ENCODE measurements at regions not wholly inside any gene's neighbourhood (a gene's known extent, or its start where the extent isn't known, plus 50 kb on each side); places are given as distances from the start of the nearest gene placed in this dataset.

DNA sequence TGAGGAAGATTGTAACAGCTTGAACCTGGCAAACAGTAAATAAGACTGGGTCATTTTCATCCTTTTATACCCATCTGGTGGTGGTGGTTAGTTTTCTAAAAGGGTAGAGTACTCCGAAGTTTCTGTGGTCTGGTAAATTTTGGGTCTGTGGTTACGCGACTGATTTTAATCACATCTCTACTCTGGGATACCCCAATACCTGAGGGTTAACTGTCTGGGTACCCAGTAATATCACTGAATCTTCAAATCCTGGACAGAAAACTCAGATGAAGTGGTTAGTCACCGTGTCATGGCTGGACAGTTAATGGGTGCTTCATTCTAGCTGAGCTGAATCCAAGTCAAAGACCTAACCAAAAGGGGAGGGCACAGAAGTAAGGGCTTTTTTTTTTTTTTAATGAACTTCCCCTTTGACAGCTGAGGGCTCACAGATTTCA lies 474.2 kb downstream of the GADD45G start:
- DNase-seq, result no peak

GRCh38 chr9:90085633-90086032 lies 480.8 kb downstream of the GADD45G start:
- DNase-seq, result no peak

- DNase-seq, result no peak
Measured at GRCh38 chr9:90086101-90086511, 481.3 kb downstream of the GADD45G start.

- no peak for DNase-seq
Measured at GRCh38 chr9:90088434-90088833, 483.6 kb downstream of the GADD45G start.

- DNase-seq, result no peak
Measured at GRCh38 chr9:90088856-90089255, 484.0 kb downstream of the GADD45G start.

DNA sequence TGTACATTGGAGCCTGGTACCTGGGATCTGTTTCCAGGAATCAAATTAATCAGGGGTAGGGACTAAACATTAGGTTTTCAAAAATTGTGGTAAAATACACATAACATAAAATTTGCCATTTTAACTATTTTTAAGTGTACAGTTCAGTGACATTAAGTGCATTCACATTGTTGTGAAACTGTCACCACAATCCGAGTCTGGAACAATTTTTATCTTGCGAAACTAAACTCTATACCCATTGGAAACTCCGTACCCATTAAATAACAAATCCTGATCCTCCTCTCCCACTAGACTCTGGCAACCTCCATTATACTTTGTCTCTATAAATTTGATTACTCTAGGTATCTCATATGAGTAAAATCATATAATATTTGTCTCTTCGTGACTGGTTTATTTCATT lies 486.2 kb downstream of the GADD45G start:
- DNase-seq, result no peak

DNA sequence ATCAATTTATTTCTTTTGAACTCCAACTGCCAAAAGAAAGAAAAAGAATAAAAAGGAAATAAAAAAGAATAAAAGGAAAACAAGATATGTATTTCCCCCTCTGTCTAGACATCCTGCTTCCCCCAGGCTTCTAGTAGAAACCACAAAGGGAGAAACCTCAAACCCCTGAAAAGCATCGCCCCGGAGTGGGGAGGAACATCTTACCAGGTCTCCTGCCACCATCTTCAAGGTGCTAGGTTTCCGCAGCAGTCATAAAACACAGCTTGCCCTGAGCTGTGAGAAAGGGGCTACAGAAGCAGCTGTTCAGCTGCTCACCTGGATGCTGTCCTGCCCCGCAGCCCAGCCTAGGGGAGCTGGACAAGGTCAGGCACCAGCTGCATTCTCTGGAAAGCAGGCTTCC lies 487.7 kb downstream of the GADD45G start:
- no peak for DNase-seq

GRCh38 chr9:90095682-90096081 lies 490.9 kb downstream of the GADD45G start:
- no peak for DNase-seq

- no peak for DNase-seq
Measured at GRCh38 chr9:90097237-90097636, 492.4 kb downstream of the GADD45G start.

DNA sequence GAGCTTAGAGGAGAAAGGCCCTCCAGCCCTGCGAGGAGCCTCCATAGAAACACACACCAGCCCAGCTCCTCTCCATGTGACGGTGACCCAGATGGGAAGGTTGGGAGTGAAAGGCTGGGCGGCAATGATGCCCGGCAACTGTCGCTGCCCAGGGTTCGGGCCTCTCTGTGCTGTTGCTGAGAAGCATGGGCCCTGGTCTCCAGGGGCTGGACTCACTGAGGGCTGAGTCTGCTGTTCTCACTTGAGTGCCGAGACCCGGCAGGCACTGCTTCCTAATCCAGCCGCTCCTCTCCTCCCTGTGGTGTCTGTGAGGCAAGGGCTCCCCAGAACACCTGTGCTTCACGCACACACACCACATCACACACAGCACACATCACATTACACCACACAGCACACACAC lies 493.6 kb downstream of the GADD45G start:
- no peak for DNase-seq

DNA sequence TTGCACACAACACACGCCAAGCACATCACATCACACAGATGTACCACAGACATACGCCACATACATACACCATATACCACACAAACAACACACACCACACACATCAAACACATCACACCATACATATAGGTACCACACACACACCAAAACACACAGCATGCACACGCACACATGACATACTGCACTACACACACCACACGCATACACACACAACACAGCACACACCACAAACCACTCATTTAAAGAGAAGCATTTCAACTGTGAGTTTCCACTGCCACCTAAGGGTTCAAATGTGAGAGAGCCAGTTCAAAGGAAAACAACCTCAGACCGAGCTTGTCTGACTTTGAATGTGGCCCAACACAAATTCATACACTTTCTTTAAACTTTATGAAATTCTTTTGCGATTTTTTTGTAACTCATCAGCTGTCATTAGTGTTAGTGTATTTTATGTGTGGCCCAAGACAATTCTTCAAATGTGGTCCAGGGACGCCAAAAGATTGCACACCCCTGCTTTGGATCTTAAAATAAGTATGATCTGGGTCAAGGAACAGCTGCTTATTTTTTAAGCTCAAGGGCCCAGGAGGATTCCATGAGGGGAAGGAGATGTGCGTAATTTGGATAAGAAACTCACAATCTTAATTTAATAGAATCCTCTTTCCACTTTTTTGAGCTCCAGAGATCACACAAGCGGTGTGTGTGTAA lies 494.6 kb downstream of the GADD45G start:
- DNase-seq, result no peak

DNA sequence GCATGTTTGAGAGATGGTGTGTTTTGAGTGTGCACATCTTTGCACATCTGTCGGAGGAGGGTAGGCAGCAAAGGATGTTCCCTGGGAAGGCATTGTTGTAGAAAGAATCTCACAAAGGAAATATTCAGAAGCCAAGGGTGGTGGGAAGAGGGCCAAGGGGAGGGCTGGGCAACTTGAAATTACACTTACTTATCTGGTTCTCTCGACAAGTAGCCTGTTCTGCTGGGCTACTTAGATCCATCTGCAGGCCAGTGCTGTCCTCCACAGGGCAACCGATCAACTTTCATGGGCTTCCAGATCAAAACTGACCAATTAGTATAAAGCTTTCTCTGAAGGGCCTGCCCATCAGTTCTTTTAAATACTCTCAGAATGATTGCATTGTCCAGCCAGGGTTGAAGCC lies 495.2 kb downstream of the GADD45G start:
- no peak for DNase-seq

DNA sequence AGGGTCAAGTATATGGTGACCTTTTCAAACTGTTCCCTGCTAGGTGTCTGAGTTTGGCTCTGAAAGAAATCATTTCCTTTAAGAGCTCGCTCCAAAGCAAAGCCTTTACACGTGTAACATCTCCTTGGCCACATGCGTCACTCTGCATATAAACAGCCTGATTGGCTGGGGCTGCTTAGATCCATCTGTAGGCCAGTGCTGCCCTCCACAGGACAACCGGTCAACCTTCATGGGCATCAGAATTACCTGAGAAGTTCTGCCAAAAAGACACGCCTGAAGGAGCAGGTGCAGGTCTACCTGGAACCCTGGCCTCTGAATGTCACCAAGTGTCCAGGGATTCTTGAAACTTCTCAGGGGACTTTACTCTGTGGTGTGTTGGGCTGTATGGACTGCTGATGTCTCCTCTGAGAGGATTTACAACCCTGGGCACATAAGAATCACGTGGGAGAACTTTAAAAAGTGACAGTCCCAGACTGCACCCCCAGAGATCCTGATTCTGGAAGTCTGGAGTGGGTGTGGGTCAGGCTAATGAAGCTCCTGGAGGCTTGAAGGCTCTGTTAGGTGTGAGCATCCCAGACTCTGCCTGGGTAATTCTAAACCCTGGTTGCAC lies 497.6 kb downstream of the GADD45G start:
- peak; percentile 54 for DNase-seq

- no peak for DNase-seq
Measured at GRCh38 chr9:90103771-90104170, 499.0 kb downstream of the GADD45G start.

DNA sequence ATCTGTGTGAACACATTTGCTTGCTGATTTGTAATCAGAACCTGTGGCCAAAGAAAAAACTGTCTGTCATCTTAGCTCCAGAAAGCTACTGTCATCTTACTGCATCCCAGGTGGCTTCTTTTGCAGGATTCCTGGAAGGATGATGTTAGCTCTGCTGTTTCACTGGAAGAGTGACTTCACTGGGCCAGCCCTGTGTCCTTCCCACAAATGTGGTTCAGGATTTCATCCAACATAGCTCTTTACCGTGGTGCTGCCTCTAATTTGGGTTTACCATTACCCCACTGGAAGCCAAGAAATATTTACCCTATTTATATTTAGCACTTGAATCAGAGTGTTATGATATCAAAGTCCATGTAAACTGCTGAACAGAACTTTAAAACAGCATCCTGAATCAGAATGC lies 501.0 kb downstream of the GADD45G start:
- DNase-seq, result no peak

DNA sequence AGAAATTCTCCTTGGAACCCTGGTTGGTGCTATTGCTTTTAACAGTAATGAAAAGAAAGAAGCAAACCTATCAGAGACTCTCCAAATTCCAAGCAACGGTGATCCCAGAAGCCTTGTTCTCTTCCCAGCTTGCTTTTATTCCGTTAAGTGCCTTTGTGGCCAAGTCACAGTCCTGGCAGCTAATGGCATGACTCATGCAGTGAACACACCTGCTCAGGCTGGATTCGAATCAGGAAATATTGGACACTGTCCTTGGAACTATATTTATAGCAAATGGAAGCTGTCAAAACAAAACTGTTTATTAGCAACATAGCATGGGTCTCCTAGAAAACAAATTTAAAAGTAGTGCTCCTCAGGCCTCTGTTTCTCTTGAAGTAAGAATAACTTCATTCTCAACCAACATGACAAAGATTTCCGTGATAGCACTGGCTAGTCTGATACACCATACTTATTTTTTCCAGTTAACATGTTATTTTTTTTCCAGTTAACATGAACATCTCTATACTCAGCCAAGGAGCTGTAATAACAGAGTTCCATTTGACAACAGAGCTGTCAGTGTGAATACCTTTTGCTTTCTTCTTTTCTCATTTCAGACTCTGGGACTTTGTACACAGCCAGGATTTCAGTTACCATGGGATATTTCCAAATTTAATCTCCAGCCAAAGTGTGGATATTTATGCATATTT lies 502.4 kb downstream of the GADD45G start:
- DNase-seq, result no peak

DNA sequence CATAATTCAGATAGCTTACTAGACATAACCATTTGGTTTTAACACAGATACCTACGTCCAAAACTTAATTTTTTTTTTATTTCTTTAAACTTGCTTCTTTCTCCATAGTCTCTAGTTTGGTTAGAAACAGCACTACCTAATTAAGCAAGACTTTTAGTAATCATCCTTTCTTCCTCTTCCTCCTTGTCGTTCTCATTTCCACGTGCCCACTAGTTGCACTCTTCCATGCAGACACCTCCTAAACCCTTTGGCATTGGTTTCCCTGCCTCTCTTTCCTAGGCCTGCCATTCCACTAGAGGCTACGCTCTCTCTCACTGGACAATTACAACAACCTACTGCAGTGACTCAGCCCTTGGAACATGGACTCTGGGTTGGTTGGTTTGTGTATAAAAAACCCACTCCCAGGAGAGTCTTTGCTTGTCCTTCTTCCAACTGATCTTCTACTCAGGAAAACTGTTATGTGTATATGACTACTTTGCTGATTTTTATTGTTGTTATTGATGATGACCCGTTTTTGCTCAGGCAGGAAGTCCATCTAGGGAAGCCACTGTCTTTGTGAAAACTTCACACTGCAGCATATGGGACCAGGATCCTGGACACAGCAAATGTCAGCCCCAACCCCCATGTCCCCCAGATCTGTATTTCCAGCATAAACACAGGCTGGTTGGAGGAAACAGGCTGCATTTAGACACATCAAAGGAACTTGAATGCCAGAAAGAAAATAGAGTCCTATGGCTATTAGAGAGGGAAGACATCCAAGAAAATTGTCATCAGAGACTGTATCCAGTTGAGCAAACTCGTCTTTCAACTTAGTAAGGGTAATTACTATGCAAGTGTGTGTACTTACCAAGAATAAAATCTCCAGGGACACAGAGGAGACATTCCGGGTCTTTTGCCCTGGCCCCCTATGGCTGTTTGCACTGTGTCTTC lies 503.2 kb downstream of the GADD45G start:
- no peak for DNase-seq

GRCh38 chr9:90112788-90113187 lies 508.0 kb downstream of the GADD45G start:
- no peak for DNase-seq

- DNase-seq, result no peak
Measured at GRCh38 chr9:90114641-90115425, 510.0 kb downstream of the GADD45G start.

DNA sequence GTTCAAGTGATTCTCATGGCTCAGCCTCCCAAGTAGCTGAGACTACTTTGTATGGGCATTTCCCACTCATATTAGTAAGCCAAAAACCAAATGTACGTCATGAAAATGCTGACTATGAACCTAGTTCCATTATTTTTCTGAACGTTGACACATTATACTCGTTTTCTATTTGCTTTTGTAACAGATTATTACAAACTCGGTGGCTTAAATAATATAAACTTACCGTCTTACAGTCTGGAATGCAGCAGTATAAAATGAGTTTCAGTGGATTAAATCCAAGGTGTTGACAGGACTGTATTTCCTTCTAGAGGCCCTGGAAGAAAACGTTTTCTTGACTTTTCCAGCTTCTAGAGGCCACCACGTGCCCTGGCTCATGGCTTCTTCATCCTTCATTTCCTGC lies 517.0 kb downstream of the GADD45G start:
- no peak for DNase-seq

DNA sequence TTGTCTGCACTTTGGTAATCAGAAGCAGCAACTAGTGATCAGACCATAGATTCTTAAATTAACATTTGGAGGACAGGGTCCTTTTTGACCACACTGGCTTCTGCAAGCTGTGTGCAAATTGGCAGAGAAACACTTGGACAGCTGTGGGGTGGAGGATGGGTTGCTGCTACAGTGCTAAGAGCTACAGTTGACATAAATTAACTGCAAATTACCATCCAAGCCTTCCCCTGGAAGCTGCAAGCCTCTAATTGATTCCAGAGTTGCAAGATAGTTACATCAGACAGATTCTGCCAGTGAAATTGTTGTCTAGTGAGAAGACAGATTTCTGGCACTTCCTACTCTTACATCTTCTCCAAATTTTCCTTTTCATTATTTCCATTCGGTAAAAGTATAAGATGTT lies 517.7 kb downstream of the DIRAS2 start:
- no peak for DNase-seq

- no peak for DNase-seq
Measured at GRCh38 chr9:90127923-90128322, 514.7 kb downstream of the DIRAS2 start.

All from effector CD4-positive, alpha-beta T cell (primary cell).